WTC11 (cell line): ENCODE measurements at regions not wholly inside any gene's neighbourhood (a gene's known extent, or its start where the extent isn't known, plus 50 kb on each side); places are given as distances from the start of the nearest gene placed in this dataset.

Source experiments
- ATAC-seq: fragments of 200-7000 bp; cut with Tn5 transposase; 2 replicates; pipeline ENCODE4 v1.10.0; 2021; ENCODE audit warnings: mild to moderate bottlenecking, moderate library complexity
- CTCF ChIA-PET: fragments of 300-600 bp; sonication (Branson Sonifier 250); formaldehyde crosslinking; loops from one replicate; lab custom pipeline; 2021; ENCODE audit warnings: antibody characterized with exemption; lab: Charles Lee
- POLR2A ChIA-PET: fragments of 350-600 bp; sonication (Branson Sonifier 250); formaldehyde crosslinking; loops from one replicate; lab custom pipeline; 2021; ENCODE audit warnings: antibody characterized with exemption; lab: Charles Lee
- DNase-seq: peaks from one replicate; pipeline ENCODE4 v3.0.0; 2021; ENCODE audit warnings: low spot score
- H3K27ac Mint-ChIP-seq: 2 replicates; pipeline ENCODE4 v1.8.0; 2021; ENCODE audit warnings: mixed read lengths
- H3K27me3 Mint-ChIP-seq: 2 replicates; pipeline ENCODE4 v1.8.0; 2021; ENCODE audit warnings: low read depth, mild to moderate bottlenecking, moderate library complexity, mixed read lengths
- H3K36me3 Mint-ChIP-seq: 2 replicates; pipeline ENCODE4 v1.8.0; 2021; ENCODE audit warnings: mixed read lengths
- H3K4me1 Mint-ChIP-seq: 2 replicates; pipeline ENCODE4 v1.8.0; 2022; ENCODE audit warnings: mixed read lengths
- H3K4me3 Mint-ChIP-seq: 2 replicates; pipeline ENCODE4 v1.8.0; 2021; ENCODE audit warnings: mild to moderate bottlenecking, moderate library complexity, mixed read lengths
- H3K9me3 Mint-ChIP-seq: 2 replicates; pipeline ENCODE4 v1.8.0; 2021; ENCODE audit warnings: mixed read lengths
- CDX4 ChIP-seq: fragments of 250-450 bp; sonication (Bioruptor Pico); IDR thresholded peaks from 2 replicates; pipeline ENCODE4 v1.9.0; 2021; ENCODE audit warnings: moderate library complexity, mild to moderate bottlenecking, inconsistent platforms, borderline replicate concordance
- CREM ChIP-seq: sonication (generic); formaldehyde crosslinking; IDR thresholded peaks from 2 replicates; pipeline ENCODE4 v1.8.1; 2022; ENCODE audit warnings: mild to moderate bottlenecking, missing genetic modification reagents, moderate library complexity
- E2F5 ChIP-seq: sonication (generic); formaldehyde crosslinking; IDR thresholded peaks from 2 replicates; pipeline ENCODE4 v1.8.1; 2022; ENCODE audit warnings: mild to moderate bottlenecking, moderate library complexity, missing genetic modification reagents
- EMX1 ChIP-seq: fragments of 250-450 bp; sonication (Bioruptor Pico); IDR thresholded peaks from 2 replicates; pipeline ENCODE4 v1.8.0; 2021; ENCODE audit warnings: mild to moderate bottlenecking
- FOXJ3 ChIP-seq: sonication (generic); formaldehyde crosslinking; IDR thresholded peaks from 2 replicates; pipeline ENCODE4 v1.9.0; 2021; ENCODE audit warnings: missing genetic modification reagents, mild to moderate bottlenecking, borderline replicate concordance
- FOXK1 ChIP-seq: sonication (generic); formaldehyde crosslinking; IDR thresholded peaks from 2 replicates; pipeline ENCODE4 v1.8.0; 2022; ENCODE audit warnings: mild to moderate bottlenecking, moderate library complexity, missing genetic modification reagents
- GRHL2 ChIP-seq: fragments of 250-450 bp; sonication (Bioruptor Pico); IDR thresholded peaks from 2 replicates; pipeline ENCODE4 v1.8.0; 2022; ENCODE audit warnings: mild to moderate bottlenecking, moderate library complexity; ENCODE audit not compliant: insufficient replicate concordance, severe bottlenecking
- GTF2I ChIP-seq: fragments of 250-450 bp; sonication (Bioruptor Pico); conservative IDR thresholded peaks from 2 replicates; pipeline ENCODE4 v1.4.0; 2021; ENCODE audit warnings: mild to moderate bottlenecking
- NR1H2 ChIP-seq: sonication (generic); formaldehyde crosslinking; IDR thresholded peaks from 2 replicates; pipeline ENCODE4 v1.9.0; 2021; ENCODE audit warnings: mild to moderate bottlenecking, moderate library complexity, missing genetic modification reagents
- NR3C1 ChIP-seq: sonication (generic); formaldehyde crosslinking; conservative IDR thresholded peaks from 2 replicates; pipeline ENCODE4 v1.8.1; 2023; ENCODE audit warnings: low read depth, mild to moderate bottlenecking, missing genetic modification reagents
- PRRX2 ChIP-seq: fragments of 250-450 bp; sonication (Bioruptor Pico); IDR thresholded peaks from 2 replicates; pipeline ENCODE4 v1.8.0; 2021; ENCODE audit warnings: mild to moderate bottlenecking
- RORB ChIP-seq: fragments of 250-450 bp; sonication (Bioruptor Pico); IDR thresholded peaks from 2 replicates; pipeline ENCODE4 v1.9.0; 2021; ENCODE audit warnings: mild to moderate bottlenecking
- SMAD3 ChIP-seq: sonication (generic); formaldehyde crosslinking; IDR thresholded peaks from 2 replicates; pipeline ENCODE4 v1.8.0; 2022; ENCODE audit warnings: missing genetic modification reagents, mild to moderate bottlenecking, borderline replicate concordance
- SOX15 ChIP-seq: fragments of 250-450 bp; sonication (Bioruptor Pico); IDR thresholded peaks from 2 replicates; pipeline ENCODE4 v1.9.0; 2021; ENCODE audit warnings: mild to moderate bottlenecking
- TEAD1 ChIP-seq: sonication (generic); formaldehyde crosslinking; IDR thresholded peaks from 2 replicates; pipeline ENCODE4 v1.8.0; 2022; ENCODE audit warnings: mild to moderate bottlenecking, missing genetic modification reagents
- TP53 ChIP-seq: sonication (generic); formaldehyde crosslinking; IDR thresholded peaks from 2 replicates; pipeline ENCODE4 v1.8.1; 2023; ENCODE audit warnings: mild to moderate bottlenecking, missing genetic modification reagents
- ZNF121 ChIP-seq: sonication (generic); formaldehyde crosslinking; IDR thresholded peaks from 2 replicates; pipeline ENCODE4 v1.8.0; 2023; ENCODE audit warnings: missing genetic modification reagents
- ZNF317 ChIP-seq: sonication (generic); formaldehyde crosslinking; IDR thresholded peaks from 2 replicates; pipeline ENCODE4 v1.8.1; 2023; ENCODE audit warnings: low read depth, mild to moderate bottlenecking, moderate library complexity, missing genetic modification reagents, borderline replicate concordance
- ZNF416 ChIP-seq: fragments of 250-450 bp; sonication (Bioruptor Pico); IDR thresholded peaks from 2 replicates; pipeline ENCODE4 v1.9.0; 2021; ENCODE audit warnings: mild to moderate bottlenecking, inconsistent platforms
- ZNF423 ChIP-seq: fragments of 250-450 bp; sonication (Bioruptor Pico); IDR thresholded peaks from 2 replicates; pipeline ENCODE4 v2.1.2; 2022; ENCODE audit warnings: mild to moderate bottlenecking, moderate library complexity
- ZNF671 ChIP-seq: fragments of 250-450 bp; sonication (Bioruptor Pico); IDR thresholded peaks from 2 replicates; pipeline ENCODE4 v1.8.0; 2021; ENCODE audit warnings: mild to moderate bottlenecking
- TF ChIP-seq, protein P1 (sequence below): sonication (generic); formaldehyde crosslinking; IDR thresholded peaks from 2 replicates; pipeline ENCODE4 v1.8.1; 2023; ENCODE audit warnings: mild to moderate bottlenecking, missing genetic modification reagents, moderate library complexity
- TF ChIP-seq, protein P2 (sequence below): sonication (generic); formaldehyde crosslinking; IDR thresholded peaks from 2 replicates; pipeline ENCODE4 v1.8.1; 2023; ENCODE audit warnings: mild to moderate bottlenecking, moderate library complexity, missing genetic modification reagents

- TF ChIP-seq FOXK1: no peak
- TF ChIP-seq CREM (CRISPR knock-in tag): no peak
Measured at GRCh38 chr11:15607361-15608036, 492.8 kb downstream of the INSC start (continued).

- TF ChIP-seq CDX4 (no peak), FOXK1 (no peak), E2F5 (CRISPR knock-in tag) (no peak), TEAD1 (CRISPR knock-in tag) (no peak), ZNF423 (CRISPR knock-in tag) (no peak), ZNF121 (CRISPR knock-in tag) (no peak), SOX15 (CRISPR knock-in tag) (no peak), ZNF671 (CRISPR knock-in tag) (no peak), ZNF416 (CRISPR knock-in tag) (no peak)
- TF ChIP-seq, protein P1, sequence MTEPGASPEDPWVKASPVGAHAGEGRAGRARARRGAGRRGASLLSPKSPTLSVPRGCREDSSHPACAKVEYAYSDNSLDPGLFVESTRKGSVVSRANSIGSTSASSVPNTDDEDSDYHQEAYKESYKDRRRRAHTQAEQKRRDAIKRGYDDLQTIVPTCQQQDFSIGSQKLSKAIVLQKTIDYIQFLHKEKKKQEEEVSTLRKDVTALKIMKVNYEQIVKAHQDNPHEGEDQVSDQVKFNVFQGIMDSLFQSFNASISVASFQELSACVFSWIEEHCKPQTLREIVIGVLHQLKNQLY (CRISPR knock-in tag): no peak
- DNase-seq (no peak), ATAC-seq (no peak)
- Mint-ChIP-seq H3K4me3 (no peak overlapping the region), H3K36me3 (peaks cover 10% of the 10 kb centered on the region), H3K4me1 (peaks cover 26% of the 10 kb centered on the region), H3K27me3 (no peaks in the 10 kb centered on the region; the same call in 1 of the 2 replicates), H3K27ac (no peak overlapping the region), H3K9me3 (peaks cover 10% of the 10 kb centered on the region)
- POLR2A ChIA-PET: no interaction called here
- CTCF ChIA-PET: interaction anchor here (0.6 to 4.1 kb wide), 3 partner anchors 21 to 1158 kb away, joined by 3 to 15 read pairs (median 3); no protein-coding TSS in a partner anchor
Measured at GRCh38 chr11:15609445-15609844, 494.7 kb downstream of the INSC start.

GRCh38 chr11:15610881-15611280 is 496.2 kb downstream of the INSC start:
- POLR2A ChIA-PET: no interaction called here
- no peaks in the 10 kb centered on the region; the same call in 1 of the 2 replicates for H3K27me3 Mint-ChIP-seq
- no peak overlapping the region for H3K27ac Mint-ChIP-seq
- ATAC-seq (no peak), DNase-seq (no peak)
- H3K9me3 Mint-ChIP-seq: peaks cover 10% of the 10 kb centered on the region
- TF ChIP-seq RORB (CRISPR knock-in tag) (no peak), GRHL2 (CRISPR knock-in tag) (no peak), SMAD3 (CRISPR knock-in tag) (no peak), NR3C1 (no peak), NR1H2 (CRISPR knock-in tag) (no peak), GTF2I (CRISPR knock-in tag) (no peak), ZNF317 (CRISPR knock-in tag) (no peak), CDX4 (no peak), TP53 (CRISPR knock-in tag) (no peak), FOXJ3 (no peak), EMX1 (no peak), SOX15 (CRISPR knock-in tag) (no peak), PRRX2 (no peak)
- TF ChIP-seq, protein P2, sequence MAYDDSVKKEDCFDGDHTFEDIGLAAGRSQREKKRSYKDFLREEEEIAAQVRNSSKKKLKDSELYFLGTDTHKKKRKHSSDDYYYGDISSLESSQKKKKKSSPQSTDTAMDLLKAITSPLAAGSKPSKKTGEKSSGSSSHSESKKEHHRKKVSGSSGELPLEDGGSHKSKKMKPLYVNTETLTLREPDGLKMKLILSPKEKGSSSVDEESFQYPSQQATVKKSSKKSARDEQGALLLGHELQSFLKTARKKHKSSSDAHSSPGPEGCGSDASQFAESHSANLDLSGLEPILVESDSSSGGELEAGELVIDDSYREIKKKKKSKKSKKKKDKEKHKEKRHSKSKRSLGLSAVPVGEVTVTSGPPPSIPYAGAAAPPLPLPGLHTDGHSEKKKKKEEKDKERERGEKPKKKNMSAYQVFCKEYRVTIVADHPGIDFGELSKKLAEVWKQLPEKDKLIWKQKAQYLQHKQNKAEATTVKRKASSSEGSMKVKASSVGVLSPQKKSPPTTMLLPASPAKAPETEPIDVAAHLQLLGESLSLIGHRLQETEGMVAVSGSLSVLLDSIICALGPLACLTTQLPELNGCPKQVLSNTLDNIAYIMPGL (CRISPR knock-in tag): no peak
- peaks cover 32% of the 10 kb centered on the region for H3K4me1 Mint-ChIP-seq
- no peak overlapping the region for H3K4me3 Mint-ChIP-seq
- H3K36me3 Mint-ChIP-seq: peaks cover 10% of the 10 kb centered on the region
- CTCF ChIA-PET: interaction anchor here (4.1 kb wide), 1 partner anchor 19 kb away, joined by 15 read pairs; no protein-coding TSS in a partner anchor
